OCI-LY7 (cell line): ENCODE measurements at regions not wholly inside any gene's neighbourhood (a gene's known extent, or its start where the extent isn't known, plus 50 kb on each side); places are given as distances from the start of the nearest gene placed in this dataset.

Experiments
- BruUV-seq: library from RNA; stranded (reverse); fragments of 400-500 nt; replicated peaks from 2 replicates; lab custom pipeline; 2021; lab: Mats Ljungman, UMichigan
- CTCF ChIA-PET: fragments of 300-600 bp; sonication (Branson Sonifier 250); formaldehyde crosslinking; loops from one replicate; lab custom pipeline; 2022; ENCODE audit warnings: antibody characterized with exemption; ENCODE audit not compliant: unreplicated experiment; lab: Charles Lee
- POLR2A ChIA-PET: fragments of 300-600 bp; sonication (Branson Sonifier 250); formaldehyde crosslinking; loops from one replicate; lab custom pipeline; 2022; ENCODE audit warnings: antibody characterized with exemption; lab: Charles Lee
- DNase-seq: peaks from one replicate; pipeline ENCODE4 v3.0.0-alpha.2; 2015; ENCODE audit warnings: low spot score
- H2AFZ ChIP-seq: fragments of 200-600 bp; sonication (generic), shearing (Covaris generic); 2 replicates; pipeline ENCODE4 v1.6.1; 2014; ENCODE audit warnings: mild to moderate bottlenecking, antibody characterized with exemption, low read length, moderate library complexity
- H3K27ac ChIP-seq: fragments of 200-600 bp; sonication (generic); 2 replicates; pipeline ENCODE4 v1.5.1; 2014; ENCODE audit warnings: mixed run types, low read depth, mild to moderate bottlenecking, moderate library complexity, low read length, inconsistent platforms; ENCODE audit not compliant: poor library complexity, severe bottlenecking
- H3K36me3 ChIP-seq: fragments of 200-600 bp; sonication (generic); 2 replicates; pipeline ENCODE4 v1.6.1; 2014; ENCODE audit warnings: mild to moderate bottlenecking, antibody characterized with exemption, low read length, moderate library complexity, mixed read lengths; ENCODE audit not compliant: insufficient read depth
- H3K4me1 ChIP-seq: fragments of 200-600 bp; sonication (generic); 2 replicates; pipeline ENCODE4 v1.5.1; 2014; ENCODE audit warnings: mild to moderate bottlenecking, low read length; ENCODE audit not compliant: insufficient read depth, poor library complexity, severe bottlenecking
- H3K4me2 ChIP-seq: fragments of 200-600 bp; sonication (generic); 2 replicates; pipeline ENCODE4 v1.6.1; 2014; ENCODE audit warnings: mild to moderate bottlenecking, low read length
- H3K4me3 ChIP-seq: fragments of 200-600 bp; sonication (generic); 2 replicates; pipeline ENCODE4 v1.5.1; 2014; ENCODE audit warnings: mild to moderate bottlenecking, low read depth, low read length; ENCODE audit not compliant: poor library complexity, severe bottlenecking
- H3K79me2 ChIP-seq: fragments of 200-600 bp; sonication (generic); 2 replicates; pipeline ENCODE4 v1.6.1; 2016; ENCODE audit warnings: low read depth, mild to moderate bottlenecking, low read length, moderate library complexity, mixed read lengths; ENCODE audit not compliant: insufficient read depth
- H3K9me2 ChIP-seq: fragments of 200-600 bp; sonication (generic); 2 replicates; pipeline ENCODE4 v1.6.1; 2016; ENCODE audit warnings: mild to moderate bottlenecking, low read length, mixed read lengths; ENCODE audit not compliant: insufficient read depth
- H3K9me3 ChIP-seq: fragments of 200-600 bp; sonication (generic); 2 replicates; pipeline ENCODE4 v1.6.1; 2014; ENCODE audit warnings: mild to moderate bottlenecking, mixed run types, low read length, mixed read lengths
- H4K20me1 ChIP-seq: fragments of 200-600 bp; sonication (generic); 2 replicates; pipeline ENCODE4 v1.6.1; 2014; ENCODE audit warnings: mild to moderate bottlenecking, antibody characterized with exemption, low read length, moderate library complexity, mixed read lengths; ENCODE audit not compliant: insufficient read depth
- CTCF ChIP-seq: fragments of 200-600 bp; sonication (generic); conservative IDR thresholded peaks from 2 replicates; pipeline ENCODE4 v1.5.1; 2014; ENCODE audit warnings: mild to moderate bottlenecking, antibody characterized with exemption, low read length, moderate library complexity, mixed read lengths
- EZH2phosphoT487 ChIP-seq: fragments of 200-600 bp; sonication (generic); IDR thresholded peaks from 2 replicates; pipeline ENCODE4 v1.6.1; 2018; ENCODE audit warnings: low read depth, borderline replicate concordance, mild to moderate bottlenecking, mixed run types, antibody characterized with exemption, low read length, moderate library complexity, mixed read lengths
- intact Hi-C: fragments of 100-400 bp; cut with micrococcal nuclease; formaldehyde crosslinking; loops from one replicate; pipeline ENCODE4 v1.10.0; 2022; ENCODE audit not compliant: unreplicated experiment

GRCh38 chr10:53645951-53646350 is 873.4 kb upstream of the MBL2 start:
- Histone ChIP-seq H3K4me2 (no peak overlapping the region), H3K9me2 (no peaks in the 10 kb centered on the region), H3K4me1 (no peaks in the 10 kb centered on the region), H2AFZ (no peak overlapping the region), H4K20me1 (no peaks in the 10 kb centered on the region), H3K9me3 (no peaks in the 10 kb centered on the region), H3K27ac (no peak overlapping the region), H3K4me3 (no peak overlapping the region), H3K36me3 (no peaks in the 10 kb centered on the region), H3K79me2 (no peaks in the 10 kb centered on the region)
- BruUV-seq = no TSS peak
- DNase-seq = no peak
- ChIA-PET CTCF (no interaction called here), POLR2A (no interaction called here)
- intact Hi-C loops = no loop called here
- TF ChIP-seq CTCF = no peak
- TF ChIP-seq EZH2phosphoT487 = no peak

GRCh38 chr10:53638006-53638405 is 865.4 kb upstream of the MBL2 start:
- no peaks in the 10 kb centered on the region for H3K9me3 ChIP-seq
- no peaks in the 10 kb centered on the region for H4K20me1 ChIP-seq
- no peaks in the 10 kb centered on the region for H3K4me1 ChIP-seq
- H3K9me2 ChIP-seq = no peaks in the 10 kb centered on the region
- no peak overlapping the region for H3K4me2 ChIP-seq
- H3K4me3 ChIP-seq = no peak overlapping the region
- H3K79me2 ChIP-seq = no peaks in the 10 kb centered on the region
- ChIA-PET POLR2A (interaction anchor here (0.6 kb wide), 1 partner anchor 1325 kb away, joined by 4 read pairs; no protein-coding TSS in a partner anchor), CTCF (no interaction called here)
- no peak for TF ChIP-seq EZH2phosphoT487
- TF ChIP-seq CTCF = no peak
- no peak for DNase-seq
- H2AFZ ChIP-seq = no peak overlapping the region
- intact Hi-C loops = no loop called here
- BruUV-seq = no TSS peak
- H3K36me3 ChIP-seq = no peaks in the 10 kb centered on the region
- H3K27ac ChIP-seq = no peak overlapping the region

- CTCF ChIA-PET = no interaction called here
- Histone ChIP-seq H3K4me2 (no peak overlapping the region), H3K9me3 (no peaks in the 10 kb centered on the region), H3K79me2 (no peaks in the 10 kb centered on the region), H3K27ac (no peak overlapping the region), H4K20me1 (no peaks in the 10 kb centered on the region), H3K4me3 (no peak overlapping the region), H3K4me1 (no peaks in the 10 kb centered on the region), H3K36me3 (no peaks in the 10 kb centered on the region), H2AFZ (no peak overlapping the region), H3K9me2 (no peaks in the 10 kb centered on the region)
- intact Hi-C loops = no loop called here
- DNase-seq = no peak
- BruUV-seq = no TSS peak
- POLR2A ChIA-PET = interaction anchor here (0.6 kb wide), 1 partner anchor 609 kb away, joined by 3 read pairs; no protein-coding TSS in a partner anchor
- TF ChIP-seq EZH2phosphoT487 (no peak), CTCF (no peak)
These were observed 852.1 kb upstream of the MBL2 start for GRCh38 chr10:53624722-53625121.
